Myocyte (in vitro differentiated cells): ENCODE measurements at regions not wholly inside any gene's neighbourhood (a gene's known extent, or its start where the extent isn't known, plus 50 kb on each side); places are given as distances from the start of the nearest gene placed in this dataset.

Experiments used
- DNase-seq: peaks from one replicate; pipeline ENCODE4 v3.0.0-alpha.2; 2012; ENCODE audit warnings: low read depth

DNA sequence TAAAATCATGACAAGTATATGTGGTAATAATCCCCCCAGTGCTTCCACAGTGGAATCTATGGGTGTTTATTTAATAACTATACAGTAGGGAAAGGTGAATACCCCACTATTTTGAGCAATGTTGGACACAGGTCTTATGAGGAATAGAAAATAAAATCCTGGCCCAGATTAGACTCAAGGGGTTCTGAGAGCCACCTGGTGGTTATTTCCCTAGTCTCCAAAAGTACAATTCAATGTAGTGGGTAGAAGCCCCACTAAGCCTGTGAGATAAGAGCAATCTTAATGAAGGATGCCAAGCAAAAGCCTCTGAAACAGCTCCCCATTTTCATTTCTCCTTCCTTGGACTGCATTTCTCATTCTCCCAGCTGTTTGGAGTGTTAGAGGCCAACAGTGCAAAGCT is 328.2 kb upstream of the NR3C2 start:
- DNase-seq = no peak

DNA sequence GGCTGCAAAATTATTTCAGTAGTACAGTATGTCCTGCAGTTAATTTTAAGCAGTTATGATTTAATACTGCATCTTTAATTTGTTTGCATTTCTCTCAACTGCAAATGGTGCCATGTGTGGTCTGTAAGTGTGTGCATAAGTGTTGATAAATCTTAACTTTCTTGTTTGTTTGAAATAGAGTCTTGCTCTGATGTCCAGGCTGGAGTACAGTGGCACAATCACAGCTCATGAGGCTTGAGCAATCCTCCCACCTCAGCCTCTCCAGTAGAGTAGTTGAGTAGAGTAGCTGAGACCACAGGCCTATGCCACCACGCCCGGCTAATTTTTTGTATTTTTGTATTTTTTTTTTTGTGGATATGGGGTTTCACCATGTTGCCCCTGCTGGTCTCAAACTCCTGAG is 322.5 kb upstream of the NR3C2 start:
- DNase-seq = no peak

DNA sequence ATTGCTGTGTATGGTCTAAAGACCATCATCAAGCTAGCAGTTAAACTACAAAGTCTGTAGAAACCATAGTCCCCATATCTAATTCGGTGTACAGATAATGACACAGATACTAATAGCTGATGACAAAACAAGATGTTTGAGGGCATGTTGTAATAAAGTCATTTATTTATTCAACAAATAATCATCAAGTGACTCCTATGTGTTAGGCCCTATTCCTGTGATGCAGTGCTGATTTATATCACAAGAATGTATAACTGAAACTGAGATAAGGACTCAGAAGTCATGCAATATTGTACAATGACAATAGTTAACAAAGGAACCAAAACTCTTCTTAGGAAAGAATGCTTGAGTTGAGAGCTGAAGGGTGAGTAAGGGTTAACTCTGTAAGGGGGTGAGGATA is 315.0 kb upstream of the NR3C2 start:
- no peak for DNase-seq

DNA sequence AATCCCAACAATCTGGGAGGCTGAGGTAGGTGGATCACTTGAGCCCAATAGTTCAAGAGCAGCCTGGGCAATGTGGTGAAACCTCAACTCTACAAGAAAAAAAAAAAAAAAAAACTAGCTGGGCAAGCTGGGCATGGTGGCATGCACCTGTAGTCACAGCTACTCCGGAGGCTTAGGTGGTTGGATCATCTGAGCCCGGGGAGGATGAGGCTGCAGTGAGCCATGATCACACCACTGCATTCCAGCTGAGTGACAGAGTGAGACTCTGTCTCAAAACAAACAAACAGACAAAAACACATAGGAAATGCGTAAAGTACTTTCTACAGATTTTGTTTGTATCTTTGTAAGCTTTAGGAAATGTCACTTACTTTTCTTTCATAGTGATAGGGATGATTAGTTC is 307.2 kb upstream of the NR3C2 start:
- peak; percentile 13 for DNase-seq

DNA sequence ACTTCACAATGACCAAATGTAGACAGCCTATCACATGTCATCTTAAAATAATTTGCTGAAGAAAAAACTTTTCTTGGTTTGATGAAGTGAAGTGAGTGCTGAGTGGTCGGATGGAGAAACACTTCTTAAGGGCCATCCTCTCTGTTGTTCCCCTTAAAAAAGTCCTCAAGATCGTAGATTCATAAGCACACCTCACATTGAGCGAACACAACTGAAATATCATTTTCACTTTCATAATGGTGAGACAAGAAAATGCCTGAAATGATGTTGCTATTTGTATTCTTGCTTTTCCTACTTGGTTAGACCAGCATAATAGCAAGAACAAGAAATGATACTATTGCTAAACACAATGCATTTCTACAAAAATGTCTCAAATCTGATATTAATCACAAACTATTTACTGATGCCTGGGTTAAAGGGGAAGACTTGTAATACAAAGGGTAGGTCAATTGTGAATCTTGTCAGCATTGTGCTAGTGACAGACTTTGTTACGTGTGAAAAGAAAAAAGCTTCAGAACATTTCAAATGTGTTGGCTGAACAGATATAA is 305.6 kb upstream of the NR3C2 start:
- no peak for DNase-seq

DNA sequence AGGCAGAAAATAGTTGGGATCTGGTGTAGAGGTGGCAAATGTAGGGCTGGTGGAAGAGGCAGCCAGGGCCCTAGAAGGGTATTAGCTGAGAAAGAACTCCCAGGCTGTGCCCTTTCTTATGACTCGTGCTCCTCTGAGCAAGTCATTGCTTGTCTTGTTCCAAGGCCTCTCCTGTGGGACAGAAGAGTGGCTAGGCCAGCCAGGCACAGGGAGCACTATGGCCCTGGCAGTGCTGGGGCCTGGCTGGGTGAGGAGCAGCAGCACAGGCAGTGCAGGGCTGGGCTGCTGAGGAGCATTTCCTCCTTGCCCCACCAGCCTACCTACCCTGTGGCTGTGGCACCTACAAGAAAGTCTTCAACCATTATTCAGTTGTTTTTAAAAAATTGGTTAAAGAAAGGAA is 298.5 kb upstream of the NR3C2 start:
- DNase-seq = no peak

DNA sequence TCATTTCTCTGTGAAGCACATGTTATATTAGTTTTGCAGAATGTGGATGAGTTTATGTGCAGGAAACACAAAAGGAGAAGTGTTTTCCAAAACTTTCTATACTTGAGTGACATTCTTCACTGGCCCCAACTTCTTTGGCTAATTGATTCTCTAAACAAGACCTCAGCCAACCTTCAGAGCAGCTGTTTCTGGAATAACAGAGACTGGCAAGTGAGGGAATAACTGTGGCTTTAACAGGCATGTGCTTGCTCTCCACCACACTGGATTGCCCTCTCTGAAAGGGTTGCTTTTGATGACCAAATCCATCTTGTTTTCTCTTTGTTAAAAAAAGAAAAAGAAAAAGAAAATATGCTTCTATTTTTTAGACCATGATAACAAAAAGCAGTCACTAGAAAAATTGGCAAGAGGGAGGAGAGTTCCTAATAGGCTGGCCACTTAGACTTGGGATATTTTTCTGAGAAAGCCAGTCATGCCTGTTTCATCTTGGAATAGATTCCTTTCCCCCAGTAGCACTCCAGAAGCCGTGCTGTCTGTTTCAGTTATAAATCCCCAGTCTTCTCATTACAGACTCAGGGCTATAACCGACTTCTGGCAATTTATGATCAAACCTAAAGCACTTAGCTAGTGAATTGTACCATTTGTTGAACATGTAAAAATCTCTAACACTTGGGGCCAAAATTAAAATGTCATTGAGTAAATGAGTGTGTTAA is 295.0 kb upstream of the NR3C2 start:
- DNase-seq = peak; percentile 93

DNA sequence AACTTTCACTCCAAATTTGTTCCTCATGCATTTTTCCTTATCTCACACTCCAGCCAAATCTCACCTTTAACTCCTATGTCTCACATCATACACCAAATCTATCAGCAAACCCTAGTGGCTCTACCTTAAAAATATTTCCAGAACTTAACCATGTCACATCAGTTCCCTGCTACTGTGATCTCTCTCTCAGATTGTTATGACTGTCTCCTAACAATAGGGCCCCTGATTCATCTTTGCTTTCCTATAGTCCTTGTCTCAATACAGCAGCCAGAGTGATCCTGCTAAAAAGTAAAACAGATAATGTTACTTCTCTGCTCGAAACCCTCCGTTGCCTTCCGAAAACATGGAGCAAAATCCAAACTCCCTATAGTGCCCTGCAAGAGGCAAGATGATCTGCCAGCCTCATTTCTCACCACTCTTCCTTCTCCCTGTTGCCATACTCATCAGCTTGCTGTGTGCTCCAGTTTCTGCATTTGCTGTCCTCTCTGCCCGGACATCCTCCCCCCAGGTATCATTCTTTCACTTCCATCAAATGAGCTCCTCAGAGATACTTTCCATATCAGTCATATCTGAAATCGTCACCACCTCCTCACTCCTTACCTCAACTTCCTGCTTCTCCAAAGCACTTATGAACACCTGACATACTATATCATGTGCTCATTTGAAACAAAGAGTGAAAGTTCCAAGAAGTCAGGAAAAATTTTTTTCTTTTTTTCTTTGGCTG is 293.4 kb upstream of the NR3C2 start:
- DNase-seq = no peak

DNA sequence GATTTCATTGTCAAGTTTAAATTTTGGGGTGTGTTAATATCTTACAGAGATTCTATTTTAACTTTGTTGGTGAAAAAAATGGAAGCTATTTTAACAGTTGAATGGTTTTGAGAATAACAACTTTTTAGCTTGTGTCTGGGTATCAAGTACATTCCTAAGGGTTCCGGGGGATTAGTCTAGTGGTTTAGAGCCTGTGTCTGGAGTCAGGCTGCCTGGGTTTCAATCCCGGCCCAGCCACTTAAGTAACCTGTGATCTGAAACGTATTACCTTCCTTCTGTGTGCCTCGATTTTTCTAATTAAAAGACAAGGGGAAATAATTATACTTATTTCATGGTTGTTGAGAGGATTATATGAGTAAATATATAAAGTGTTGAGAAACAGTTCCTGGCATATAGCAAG is 288.6 kb upstream of the NR3C2 start:
- peak; percentile 45 for DNase-seq

DNA sequence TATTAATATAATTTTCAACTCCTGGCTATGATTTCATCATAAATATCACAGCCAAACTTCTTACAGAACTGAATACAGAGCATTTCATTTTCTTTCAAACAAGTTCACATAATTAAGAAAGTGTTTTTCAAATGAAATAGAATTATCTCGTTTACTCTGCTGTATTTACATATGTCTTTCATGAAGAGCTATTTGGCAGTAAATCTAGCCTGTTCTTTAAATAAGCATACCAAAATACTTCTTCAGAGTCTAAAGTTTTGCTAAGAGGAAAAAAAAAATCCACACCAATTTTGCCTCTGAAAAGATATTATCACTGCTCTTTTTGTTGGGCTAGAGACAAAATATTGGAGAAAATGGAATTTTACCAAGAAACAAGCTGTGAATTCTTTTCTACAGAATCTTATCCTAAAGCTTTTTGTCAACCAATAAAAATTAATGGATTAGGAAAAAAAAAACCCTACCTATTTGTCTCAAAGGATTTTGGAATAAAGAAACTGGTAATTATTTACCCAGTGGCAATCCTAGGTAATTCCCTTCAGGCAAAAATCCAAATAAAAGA is 287.9 kb upstream of the NR3C2 start:
- DNase-seq = no peak

DNA sequence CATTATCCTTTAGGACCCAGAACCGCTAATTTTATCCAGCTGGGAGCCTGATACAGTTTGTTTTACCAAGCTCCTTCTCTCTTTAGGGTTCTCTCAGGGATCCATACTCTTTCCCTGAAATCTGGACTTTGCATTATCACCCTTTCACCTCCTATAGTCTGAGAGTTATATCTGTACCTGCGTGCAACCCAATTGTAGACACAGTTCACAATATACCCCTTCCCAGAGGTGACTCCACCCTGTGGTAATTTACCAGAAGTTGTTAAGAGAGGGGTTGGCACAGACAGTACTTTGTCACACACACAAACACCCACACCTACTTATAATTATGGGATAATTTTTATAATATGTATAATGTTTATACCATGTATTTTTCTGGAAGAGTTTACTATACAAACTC is 275.8 kb upstream of the NR3C2 start:
- DNase-seq = no peak

DNA sequence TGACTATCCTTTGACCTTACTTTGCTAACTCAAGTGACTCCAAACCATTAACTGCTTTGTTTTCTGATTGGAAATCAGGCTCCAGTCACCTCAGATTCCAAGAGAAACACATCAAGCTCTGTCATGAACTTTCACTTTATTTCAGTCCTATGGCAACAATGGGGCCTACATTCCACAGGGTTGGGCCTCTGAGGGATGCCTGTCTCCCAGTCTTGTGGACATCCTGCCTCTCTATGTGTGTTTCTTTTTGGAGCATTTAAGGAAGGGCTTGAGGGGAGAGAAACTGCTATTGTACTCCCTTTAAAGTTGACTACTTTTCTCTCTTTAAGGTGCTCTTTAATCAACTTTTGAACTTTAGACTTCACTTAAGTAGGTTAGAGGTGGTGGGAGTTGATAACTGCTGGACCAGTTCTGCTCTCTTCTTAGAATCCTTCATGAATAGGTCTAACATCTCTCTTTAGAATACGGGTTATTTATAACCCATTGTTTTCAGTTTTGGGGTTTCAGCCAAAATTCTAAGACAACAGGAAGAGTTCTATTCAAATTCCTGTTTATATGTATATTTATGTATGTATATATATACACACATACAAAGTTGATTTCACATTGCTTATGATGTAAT is 274.3 kb upstream of the NR3C2 start:
- peak; percentile 8 for DNase-seq

DNA sequence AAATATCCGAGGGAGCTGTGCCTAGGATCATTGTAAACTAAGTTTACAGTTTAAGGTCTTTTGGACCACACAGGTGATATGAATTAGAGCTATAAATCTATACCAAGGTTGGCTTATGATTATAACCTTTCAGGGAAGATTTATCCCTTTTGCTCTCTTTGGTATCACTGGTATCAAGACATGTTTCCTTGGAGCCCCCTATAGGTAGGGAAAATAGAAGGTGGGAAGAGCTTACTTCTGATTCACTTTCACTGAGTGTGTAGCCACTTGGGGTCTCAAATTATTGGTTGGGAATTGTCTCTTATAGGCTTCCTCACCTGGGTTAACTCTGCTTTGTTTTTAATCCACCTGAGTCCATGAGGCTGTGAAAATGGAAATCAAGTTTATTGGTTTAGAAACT is 262.1 kb upstream of the NR3C2 start:
- no peak for DNase-seq

DNA sequence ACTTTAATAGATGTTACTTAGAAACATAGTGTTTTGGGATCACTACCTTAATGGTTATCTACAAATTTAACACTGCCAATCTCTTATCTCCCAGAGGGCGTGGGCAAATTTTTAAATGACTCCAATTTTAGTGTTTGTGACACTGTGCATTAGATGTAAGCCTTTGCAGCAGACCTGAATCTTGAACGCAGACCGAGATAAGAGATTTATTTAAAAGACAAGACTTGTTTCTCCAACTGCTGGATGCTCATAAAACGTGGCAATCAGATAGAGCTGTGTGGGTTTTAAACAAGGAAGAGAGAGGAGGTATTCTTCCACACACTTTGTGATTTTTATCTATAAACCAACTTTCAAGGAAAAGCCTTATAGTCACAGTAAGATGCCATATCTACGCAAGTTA is 252.5 kb upstream of the NR3C2 start:
- no peak for DNase-seq

DNA sequence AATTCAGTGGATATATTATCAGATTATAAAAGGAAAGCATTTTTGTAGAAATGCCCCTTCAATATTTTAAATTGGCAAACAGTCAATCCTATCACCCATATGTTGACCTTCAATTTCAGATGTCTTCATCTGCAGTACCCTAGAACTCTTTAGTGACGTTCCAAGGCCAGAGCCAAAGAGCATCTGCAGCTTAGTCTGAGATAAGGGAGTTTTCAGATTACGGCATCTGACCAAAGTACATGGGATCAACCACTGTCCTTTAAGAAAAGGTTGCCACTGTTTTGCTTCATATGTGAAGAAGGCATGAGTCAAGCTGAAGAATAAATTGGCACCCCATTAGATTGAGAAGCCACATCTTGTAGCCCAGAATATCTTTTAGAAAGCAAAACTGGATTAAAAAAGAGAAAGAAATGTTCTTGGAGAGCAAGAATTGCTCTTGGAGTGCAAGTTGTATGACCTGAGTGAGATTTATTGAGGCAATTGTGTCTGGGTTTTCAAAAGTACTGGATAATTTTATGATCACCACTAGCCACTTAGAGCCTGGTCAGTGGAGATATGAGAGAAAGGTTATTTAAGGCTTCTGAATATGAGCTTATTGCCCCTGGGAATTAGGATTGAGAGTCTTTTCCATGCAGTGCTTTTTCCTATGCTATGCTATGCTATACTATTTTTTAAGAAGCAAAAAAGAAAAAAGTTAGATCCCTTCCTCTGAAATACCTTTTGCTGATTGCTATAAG is 251.9 kb upstream of the NR3C2 start:
- peak; percentile 9 for DNase-seq

DNA sequence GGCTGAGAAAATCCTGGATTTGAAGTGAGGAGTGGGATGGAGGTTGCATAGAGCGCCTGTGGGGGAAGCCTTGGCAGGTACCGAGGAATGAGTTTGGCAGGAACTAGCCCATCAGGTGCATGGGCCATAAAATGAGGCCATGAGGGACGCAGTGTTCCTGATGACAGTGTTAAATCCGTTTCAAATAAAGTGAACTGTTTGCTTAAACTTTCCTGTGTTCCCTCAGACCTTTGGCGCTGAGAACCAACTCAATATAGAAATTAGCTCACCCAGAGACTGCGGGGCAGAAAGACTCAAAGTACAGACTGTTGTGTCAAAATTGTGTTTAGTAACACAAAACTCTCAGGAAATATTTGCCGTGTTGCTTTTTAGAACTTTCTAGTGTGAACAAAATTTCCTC is 250.0 kb upstream of the NR3C2 start:
- DNase-seq = no peak

DNA sequence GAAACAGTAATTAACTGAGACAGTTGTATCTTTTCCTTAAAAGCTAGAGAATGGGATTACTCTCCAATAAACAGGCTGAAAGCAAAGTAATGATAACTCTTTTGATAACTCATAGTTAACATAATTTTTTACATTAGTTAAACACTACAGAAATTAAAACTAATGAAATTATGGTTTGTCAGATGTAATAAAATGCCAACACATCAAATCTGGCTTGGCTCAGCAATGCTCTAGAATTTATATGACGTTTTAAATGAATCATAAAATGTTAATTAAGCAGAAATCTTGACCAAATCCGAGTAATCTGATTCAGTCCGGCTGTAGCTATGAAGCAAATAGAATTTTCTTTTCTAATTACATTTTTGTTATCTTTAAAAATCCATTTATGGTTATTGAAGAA is 244.2 kb upstream of the NR3C2 start:
- DNase-seq = no peak

DNA sequence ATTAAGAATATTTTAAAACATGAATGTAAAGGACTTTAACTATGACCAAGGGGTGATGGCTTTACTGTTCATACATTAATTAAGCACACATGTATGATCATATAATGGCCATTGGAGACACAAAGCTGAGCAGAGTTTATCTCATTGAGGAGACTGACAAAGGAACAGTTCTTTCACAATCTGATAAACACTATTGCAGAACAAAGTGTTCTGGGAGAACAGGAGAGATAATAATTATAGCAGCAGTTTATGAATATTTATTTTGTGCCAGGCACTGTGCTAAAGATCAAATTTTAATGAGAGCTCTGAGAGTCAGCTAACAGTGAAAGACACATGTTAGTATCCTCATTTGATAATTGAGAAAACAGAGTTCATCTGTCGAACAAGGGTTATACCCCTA is 242.4 kb upstream of the NR3C2 start:
- DNase-seq = no peak

DNA sequence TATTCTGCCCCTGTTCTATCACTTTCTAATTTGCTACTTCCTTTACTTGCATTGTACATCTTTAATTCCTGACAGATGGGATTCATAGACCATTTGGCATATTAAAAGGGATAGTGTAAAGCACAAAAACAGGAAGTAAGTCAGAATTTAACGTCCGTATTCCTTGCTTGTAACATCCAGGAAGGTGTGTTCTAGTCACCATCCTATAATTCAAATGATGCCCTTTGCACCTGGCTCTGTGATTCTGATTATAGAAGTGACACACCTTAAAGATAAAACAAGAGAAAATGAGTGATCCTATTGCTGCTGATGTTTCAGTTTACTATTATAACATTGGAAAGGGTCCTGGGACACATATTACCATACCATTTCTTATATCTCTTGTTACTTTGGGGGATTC is 238.7 kb upstream of the NR3C2 start:
- no peak for DNase-seq

DNA sequence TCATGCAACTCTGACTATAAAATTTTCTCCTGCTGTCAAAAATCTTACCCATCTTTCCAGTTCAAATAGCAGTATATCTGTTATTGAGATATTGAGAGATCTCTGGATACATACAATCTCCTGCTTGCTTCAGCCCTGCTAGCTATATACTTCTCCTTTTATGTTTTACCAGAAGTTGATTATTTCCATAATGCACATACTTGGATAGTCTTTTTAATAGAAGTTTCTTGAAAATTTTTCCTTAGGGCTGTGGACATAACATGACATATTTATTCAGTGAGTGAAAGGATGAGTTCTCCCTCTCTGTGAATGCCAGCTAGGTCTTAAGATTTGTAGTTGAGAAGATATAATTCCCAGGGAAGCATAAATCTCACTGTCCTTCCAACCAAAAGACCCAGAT is 234.1 kb upstream of the NR3C2 start:
- no peak for DNase-seq

DNA sequence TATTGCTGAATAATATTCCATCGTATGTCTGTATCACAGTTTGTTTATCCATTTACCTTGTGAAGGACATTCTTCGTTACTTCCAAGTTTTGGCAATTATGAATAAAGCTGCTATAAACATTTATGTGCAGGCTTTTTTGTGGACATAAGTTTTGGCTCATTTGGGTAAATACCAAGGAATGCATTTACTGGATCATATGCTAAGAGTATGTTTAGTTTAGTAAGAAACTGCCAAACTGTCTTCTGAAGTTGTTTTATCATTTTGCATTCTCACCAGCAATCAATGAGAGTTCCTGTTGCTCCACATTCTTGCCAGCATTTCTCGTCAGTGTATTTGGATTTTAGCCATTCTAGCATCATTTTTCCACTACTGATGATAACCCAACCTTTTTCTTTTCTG is 232.7 kb upstream of the NR3C2 start:
- no peak for DNase-seq

DNA sequence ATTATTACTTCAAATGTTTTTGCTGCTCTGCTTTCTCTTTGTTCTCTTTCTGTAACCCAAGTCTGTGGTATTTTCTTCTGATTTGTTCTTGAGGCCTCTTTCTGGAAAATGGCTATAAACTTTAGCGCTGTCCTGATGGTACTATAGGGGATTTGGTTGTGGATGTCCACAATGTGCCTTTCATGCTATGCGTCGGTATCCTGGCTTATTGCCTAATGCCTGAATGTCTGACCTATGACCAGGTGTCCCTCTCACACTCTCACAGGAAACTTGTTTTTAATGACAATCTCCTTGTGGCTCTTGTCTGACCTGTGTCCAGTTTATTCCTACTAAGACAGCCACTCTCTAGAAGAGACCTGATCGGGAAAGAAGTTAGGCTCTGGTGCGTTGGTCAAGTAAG is 222.4 kb upstream of the NR3C2 start:
- DNase-seq = no peak
